Astrocyte (in vitro differentiated cells and primary cell): ENCODE measurements at regions not wholly inside any gene's neighbourhood (a gene's known extent, or its start where the extent isn't known, plus 50 kb on each side); places are given as distances from the start of the nearest gene placed in this dataset.

Source experiments
- DNase-seq: peaks from one replicate; pipeline ENCODE4 v3.0.0-alpha.2; 2010; ENCODE audit warnings: low read depth
- FAIRE-seq: peaks from 2 replicates; lab custom pipeline; 2011; peaks lifted over from hg19 to GRCh38; lab: Jason Lieb, UNC
- H2AFZ ChIP-seq: 2 replicates; pipeline ENCODE4 v1.6.0; 2012; ENCODE audit warnings: low read depth, low read length, inconsistent platforms
- H3K27ac ChIP-seq: 2 replicates; pipeline ENCODE4 v1.5.1; 2011; ENCODE audit warnings: low read depth, low read length, inconsistent platforms
- H3K27me3 ChIP-seq: 2 replicates; pipeline ENCODE4 v1.6.0; 2011; ENCODE audit warnings: low read length, inconsistent platforms; ENCODE audit not compliant: insufficient read depth
- H3K36me3 ChIP-seq: 2 replicates; pipeline ENCODE4 v1.5.1; 2011; ENCODE audit warnings: low read length, inconsistent platforms; ENCODE audit not compliant: insufficient read depth
- H3K4me1 ChIP-seq: 2 replicates; pipeline ENCODE4 v1.5.1; 2011; ENCODE audit warnings: low read length, inconsistent platforms; ENCODE audit not compliant: insufficient read depth
- H3K4me2 ChIP-seq: 2 replicates; pipeline ENCODE4 v1.6.0; 2012; ENCODE audit warnings: low read length, inconsistent platforms
- H3K4me3 ChIP-seq: 2 replicates; pipeline ENCODE4 v1.5.1; 2011; ENCODE audit warnings: low read depth, mild to moderate bottlenecking, low read length, inconsistent platforms; ENCODE audit not compliant: insufficient read depth
- H3K79me2 ChIP-seq: 2 replicates; pipeline ENCODE4 v1.6.0; 2012; ENCODE audit warnings: mild to moderate bottlenecking, low read length, inconsistent platforms; ENCODE audit not compliant: insufficient read depth
- H3K9ac ChIP-seq: 2 replicates; pipeline ENCODE4 v1.6.0; 2012; ENCODE audit warnings: mild to moderate bottlenecking, low read length, inconsistent platforms
- H3K9me3 ChIP-seq: 2 replicates; pipeline ENCODE4 v1.5.1; 2012; ENCODE audit warnings: low read depth, mild to moderate bottlenecking, low read length, inconsistent platforms; ENCODE audit not compliant: insufficient read depth
- H4K20me1 ChIP-seq: 2 replicates; pipeline ENCODE4 v1.6.0; 2012; ENCODE audit warnings: low read length, inconsistent platforms; ENCODE audit not compliant: insufficient read depth
- H3K27ac Mint-ChIP-seq: one replicate; pipeline ENCODE4 v1.8.0; 2021; ENCODE audit warnings: mild to moderate bottlenecking, mixed read lengths; ENCODE audit not compliant: unreplicated experiment
- H3K27me3 Mint-ChIP-seq: one replicate; pipeline ENCODE4 v1.8.0; 2021; ENCODE audit warnings: low read depth, mixed read lengths; ENCODE audit not compliant: unreplicated experiment
- H3K36me3 Mint-ChIP-seq: one replicate; pipeline ENCODE4 v1.8.0; 2021; ENCODE audit warnings: low read depth, mixed read lengths; ENCODE audit not compliant: unreplicated experiment
- H3K4me1 Mint-ChIP-seq: one replicate; pipeline ENCODE4 v1.8.0; 2021; ENCODE audit warnings: low read depth, mixed read lengths; ENCODE audit not compliant: unreplicated experiment
- H3K4me3 Mint-ChIP-seq: one replicate; pipeline ENCODE4 v1.8.0; 2021; ENCODE audit warnings: mild to moderate bottlenecking, moderate library complexity, mixed read lengths; ENCODE audit not compliant: unreplicated experiment
- H3K9me3 Mint-ChIP-seq: one replicate; pipeline ENCODE4 v1.8.0; 2021; ENCODE audit warnings: mild to moderate bottlenecking, mixed read lengths; ENCODE audit not compliant: unreplicated experiment
- EZH2 ChIP-seq: IDR thresholded peaks from 2 replicates; pipeline ENCODE4 v1.6.1; 2012; ENCODE audit warnings: mild to moderate bottlenecking, low read length, inconsistent platforms; ENCODE audit not compliant: insufficient read depth
- TF ChIP-seq, protein P1 (sequence below): IDR thresholded peaks from 2 replicates; pipeline ENCODE4 v1.5.1; 2011; ENCODE audit warnings: low read depth, mild to moderate bottlenecking, inconsistent platforms, low read length, moderate library complexity; ENCODE audit not compliant: insufficient read depth

- Histone ChIP-seq H3K4me1 (no peaks in the 10 kb centered on the region), H4K20me1 (no peaks in the 10 kb centered on the region), H3K9ac (no peak overlapping the region), H3K27me3 (no peaks in the 10 kb centered on the region), H3K4me3 (no peak overlapping the region), H2AFZ (no peak overlapping the region), H3K9me3 (no peaks in the 10 kb centered on the region), H3K4me2 (no peak overlapping the region), H3K36me3 (no peaks in the 10 kb centered on the region), H3K27ac (no peak overlapping the region), H3K79me2 (no peaks in the 10 kb centered on the region)
- H3K4me3 Mint-ChIP-seq: no peak overlapping the region
- no peak for TF ChIP-seq EZH2
- TF ChIP-seq, protein P1, sequence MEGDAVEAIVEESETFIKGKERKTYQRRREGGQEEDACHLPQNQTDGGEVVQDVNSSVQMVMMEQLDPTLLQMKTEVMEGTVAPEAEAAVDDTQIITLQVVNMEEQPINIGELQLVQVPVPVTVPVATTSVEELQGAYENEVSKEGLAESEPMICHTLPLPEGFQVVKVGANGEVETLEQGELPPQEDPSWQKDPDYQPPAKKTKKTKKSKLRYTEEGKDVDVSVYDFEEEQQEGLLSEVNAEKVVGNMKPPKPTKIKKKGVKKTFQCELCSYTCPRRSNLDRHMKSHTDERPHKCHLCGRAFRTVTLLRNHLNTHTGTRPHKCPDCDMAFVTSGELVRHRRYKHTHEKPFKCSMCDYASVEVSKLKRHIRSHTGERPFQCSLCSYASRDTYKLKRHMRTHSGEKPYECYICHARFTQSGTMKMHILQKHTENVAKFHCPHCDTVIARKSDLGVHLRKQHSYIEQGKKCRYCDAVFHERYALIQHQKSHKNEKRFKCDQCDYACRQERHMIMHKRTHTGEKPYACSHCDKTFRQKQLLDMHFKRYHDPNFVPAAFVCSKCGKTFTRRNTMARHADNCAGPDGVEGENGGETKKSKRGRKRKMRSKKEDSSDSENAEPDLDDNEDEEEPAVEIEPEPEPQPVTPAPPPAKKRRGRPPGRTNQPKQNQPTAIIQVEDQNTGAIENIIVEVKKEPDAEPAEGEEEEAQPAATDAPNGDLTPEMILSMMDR: no peak
- peaks cover 2% of the 10 kb centered on the region for H3K27me3 Mint-ChIP-seq
- no peak for DNase-seq
- H3K4me1 Mint-ChIP-seq: no peaks in the 10 kb centered on the region
- H3K36me3 Mint-ChIP-seq: no peaks in the 10 kb centered on the region
- H3K9me3 Mint-ChIP-seq: no peaks in the 10 kb centered on the region
- FAIRE-seq: no peak
- no peak overlapping the region for H3K27ac Mint-ChIP-seq
These were observed 763.1 kb downstream of the BCL11A start for GRCh38 chr2:59790186-59791003.

DNA sequence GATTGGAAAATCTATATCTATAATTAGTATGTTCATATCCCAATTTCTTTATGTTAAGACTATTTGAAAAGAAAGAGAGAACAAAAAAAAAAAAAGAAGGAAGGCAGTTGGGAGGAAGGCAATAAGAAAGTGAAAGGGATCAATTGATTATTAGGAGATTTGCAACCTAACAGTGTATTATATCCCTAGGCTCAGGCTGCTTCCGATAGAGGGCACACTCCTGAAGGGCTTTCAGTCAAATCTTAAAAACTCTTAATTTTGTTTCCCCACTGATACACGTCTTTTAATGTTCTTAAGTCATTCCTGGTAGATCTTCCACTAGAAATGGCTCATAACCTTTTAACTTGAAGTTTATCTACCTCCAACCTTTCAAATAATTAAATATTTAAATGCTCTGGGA lies 763.9 kb downstream of the BCL11A start:
- H3K9me3 Mint-ChIP-seq: no peaks in the 10 kb centered on the region
- Histone ChIP-seq H3K4me1 (no peaks in the 10 kb centered on the region), H3K27me3 (no peaks in the 10 kb centered on the region), H3K27ac (no peak overlapping the region), H3K36me3 (no peaks in the 10 kb centered on the region), H3K4me2 (no peak overlapping the region), H2AFZ (no peak overlapping the region), H3K79me2 (no peaks in the 10 kb centered on the region), H4K20me1 (no peaks in the 10 kb centered on the region), H3K9ac (no peak overlapping the region), H3K9me3 (no peaks in the 10 kb centered on the region), H3K4me3 (no peak overlapping the region)
- no peaks in the 10 kb centered on the region for H3K36me3 Mint-ChIP-seq
- DNase-seq: no peak
- no peaks in the 10 kb centered on the region for H3K4me1 Mint-ChIP-seq
- TF ChIP-seq, protein P1: no peak
- no peak for TF ChIP-seq EZH2
- H3K27ac Mint-ChIP-seq: no peak overlapping the region
- H3K4me3 Mint-ChIP-seq: no peak overlapping the region
- FAIRE-seq: no peak
- peaks cover 2% of the 10 kb centered on the region for H3K27me3 Mint-ChIP-seq

GRCh38 chr2:59787095-59787494 lies 766.4 kb downstream of the BCL11A start:
- H2AFZ ChIP-seq: no peak overlapping the region
- Mint-ChIP-seq H3K27ac (no peak overlapping the region), H3K9me3 (no peaks in the 10 kb centered on the region), H3K4me1 (no peaks in the 10 kb centered on the region), H3K27me3 (peaks cover 2% of the 10 kb centered on the region), H3K4me3 (no peak overlapping the region), H3K36me3 (no peaks in the 10 kb centered on the region)
- no peak for TF ChIP-seq EZH2
- TF ChIP-seq, protein P1: no peak
- no peak for FAIRE-seq
- no peak overlapping the region for H3K4me3 ChIP-seq
- no peak overlapping the region for H3K4me2 ChIP-seq
- no peaks in the 10 kb centered on the region for H3K36me3 ChIP-seq
- no peaks in the 10 kb centered on the region for H4K20me1 ChIP-seq
- H3K79me2 ChIP-seq: no peaks in the 10 kb centered on the region
- no peak for DNase-seq
- no peaks in the 10 kb centered on the region for H3K4me1 ChIP-seq
- no peaks in the 10 kb centered on the region for H3K27me3 ChIP-seq
- H3K9ac ChIP-seq: no peak overlapping the region
- H3K27ac ChIP-seq: no peak overlapping the region
- no peaks in the 10 kb centered on the region for H3K9me3 ChIP-seq
